AG09309 (cell line): ENCODE measurements at regions not wholly inside any gene's neighbourhood (a gene's known extent, or its start where the extent isn't known, plus 50 kb on each side); places are given as distances from the start of the nearest gene placed in this dataset.
A peak's percentile ranks its signal among the peaks of the same experiment; 100 is the strongest.
"Not testable (repeated sequence)": the region's sequence is repeated elsewhere in the genome, so short reads cannot be mapped to it uniquely, and the experiment has no call there.

Experiments
- DNase-seq: peaks from one replicate; pipeline ENCODE4 v3.0.0-alpha.2; 2010; ENCODE audit warnings: low read depth
- H3K4me3 ChIP-seq: 2 replicates; pipeline ENCODE4 v1.5.1; 2011; ENCODE audit warnings: mild to moderate bottlenecking, low read depth, low read length, moderate library complexity; ENCODE audit not compliant: control insufficient read depth
- CTCF ChIP-seq: IDR thresholded peaks from 2 replicates; pipeline ENCODE4 v1.5.1; 2011; ENCODE audit warnings: mild to moderate bottlenecking, low read depth, low read length, inconsistent platforms; ENCODE audit not compliant: insufficient read depth, control insufficient read depth; ENCODE audit errors: missing control alignments

GRCh38 chr1:95297906-95298305 lies 63.9 kb downstream of the RWDD3 start:
- not testable (repeated sequence) for H3K4me3 ChIP-seq, DNase-seq

GRCh38 chr1:95301091-95301490 lies 67.1 kb downstream of the RWDD3 start:
- no peak for TF ChIP-seq CTCF
- DNase-seq = no peak
- H3K4me3 ChIP-seq = no peak overlapping the region

GRCh38 chr1:95301614-95302013 lies 67.6 kb downstream of the RWDD3 start:
- H3K4me3 ChIP-seq = no peak overlapping the region
- TF ChIP-seq CTCF = no peak
- DNase-seq = no peak

- H3K4me3 ChIP-seq = no peak overlapping the region
- DNase-seq = no peak
- no peak for TF ChIP-seq CTCF
Observed at GRCh38 chr1:95304803-95305202, 70.8 kb downstream of the RWDD3 start.

- no peak for DNase-seq
- TF ChIP-seq CTCF = no peak
- no peak overlapping the region for H3K4me3 ChIP-seq
Observed at GRCh38 chr1:95308276-95309030, 74.4 kb downstream of the RWDD3 start.

DNA sequence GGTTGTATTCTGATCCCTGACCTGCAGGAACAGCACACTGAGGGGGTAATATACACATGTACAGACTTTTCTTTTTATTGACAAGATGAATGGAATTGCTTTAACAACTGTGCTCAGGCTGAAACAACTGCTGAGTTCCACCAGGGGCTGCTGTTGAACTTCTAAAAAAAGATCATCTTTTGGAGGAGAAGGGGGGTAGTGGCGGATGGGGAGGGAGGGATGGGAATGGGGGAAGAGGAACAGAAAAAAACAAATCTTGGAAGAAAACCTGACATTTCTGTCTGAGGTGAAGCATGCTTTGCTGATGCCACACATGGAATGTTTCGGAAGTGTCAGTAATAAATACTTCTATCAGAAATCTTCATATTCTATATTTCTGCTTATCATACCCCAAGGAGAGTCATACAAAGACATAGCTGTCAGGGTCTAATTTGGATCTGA lies 75.0 kb downstream of the RWDD3 start:
- no peak overlapping the region for H3K4me3 ChIP-seq
- DNase-seq = no peak
- peak; percentile 47 for TF ChIP-seq CTCF

DNA sequence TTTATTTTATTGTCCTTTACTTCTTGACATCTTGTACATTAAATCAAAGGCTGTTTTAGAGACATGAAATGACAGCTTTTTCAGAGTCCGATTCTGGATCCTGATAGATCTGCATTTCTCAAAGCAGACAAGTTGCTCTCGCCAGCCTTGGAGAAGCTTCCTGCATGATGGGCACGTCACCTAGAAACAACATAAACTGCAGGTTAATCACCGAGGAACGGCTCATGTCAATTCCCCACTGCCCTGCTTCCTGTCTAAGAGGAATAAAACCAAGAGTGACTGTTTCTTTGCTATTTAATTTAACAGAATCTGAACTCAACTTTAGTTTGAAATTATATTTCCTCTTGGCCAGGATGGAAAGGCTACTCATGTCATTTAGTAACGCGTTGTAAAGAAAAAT lies 77.0 kb downstream of the RWDD3 start:
- no peak for DNase-seq
- TF ChIP-seq CTCF = no peak
- H3K4me3 ChIP-seq = no peak overlapping the region
